Right lobe of liver (tissue), 4 donors: ENCODE measurements at regions not wholly inside any gene's neighbourhood (a gene's known extent, or its start where the extent isn't known, plus 50 kb on each side); places are given as distances from the start of the nearest gene placed in this dataset.

Experiments used
- CTCF ChIP-seq, 4 donors: fragments of 200-600 bp in 3 of 4; fragments of 450-650 bp in 1 of 4; IDR thresholded peaks; one replicate each; pipeline versions ENCODE4 v1.5.1 to v1.8.0; 2016 to 2022; ENCODE audit warnings: antibody characterized with exemption in 4 of 4, mild to moderate bottlenecking in 2 of 4
- POLR2A ChIP-seq: fragments of 450-650 bp; IDR thresholded peaks from one replicate; pipeline ENCODE4 v1.6.1; 2017; ENCODE audit warnings: antibody characterized with exemption, mild to moderate bottlenecking
- donor health status: DM: no; HTN: no; CAD: no.
- donor health status: DM: no; HTN: no; CAD: no.
- donor health status: DM: no; HTN: yes; CAD: no.

GRCh38 chr10:6881987-6882386 is 301.9 kb upstream of the PRKCQ start:
- TF ChIP-seq CTCF (IDR thresholded peaks at IDR 0.05) (no peak), POLR2A (no peak)
